Ureter (tissue), 1 donor: ENCODE measurements at regions not wholly inside any gene's neighbourhood (a gene's known extent, or its start where the extent isn't known, plus 50 kb on each side); places are given as distances from the start of the nearest gene placed in this dataset.

Source experiments
- DNase-seq: peaks from one replicate; pipeline ENCODE4 v3.0.0-alpha.2; 2020; ENCODE audit warnings: low spot score
- donor health status: DM: yes; HTN: yes; CAD: no.

DNA sequence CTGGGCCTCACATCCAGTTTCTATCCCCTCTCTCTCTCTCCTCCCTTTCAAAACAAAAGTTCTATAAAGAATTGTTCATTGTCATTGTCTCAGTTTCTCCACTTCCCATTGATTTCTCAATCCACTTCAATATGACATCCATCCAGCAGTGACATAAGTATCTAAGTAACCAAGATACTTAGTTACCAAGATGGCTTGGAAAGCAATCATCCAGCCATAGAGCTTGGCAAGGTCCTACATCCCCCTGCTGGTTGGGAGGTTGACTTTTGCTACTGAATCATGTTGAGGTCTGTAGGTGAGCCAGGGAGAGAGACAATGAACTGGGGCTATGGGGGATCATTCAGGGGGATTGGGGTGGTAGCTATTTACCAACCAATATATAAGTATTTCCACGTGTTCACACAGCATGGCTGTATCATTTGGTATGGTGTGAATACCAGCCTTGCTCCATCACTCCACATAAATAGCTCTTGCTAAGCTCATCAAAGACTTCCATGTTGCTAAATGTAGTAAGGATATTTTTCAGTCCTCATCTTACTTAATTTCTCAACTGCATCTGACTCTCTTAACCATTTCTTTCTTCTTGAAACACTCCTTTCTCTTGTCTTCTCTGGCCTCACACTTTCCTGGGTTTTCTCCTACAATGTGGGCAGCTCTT, 58.8 kb upstream of the NTRK3 start:
- DNase-seq: no peak

- no peak for DNase-seq
Observed at GRCh38 chr15:88312941-88313579, 56.5 kb upstream of the NTRK3 start.

GRCh38 chr15:88309363-88309762, 52.8 kb upstream of the NTRK3 start:
- DNase-seq: no peak

- DNase-seq: no peak
Observed at GRCh38 chr15:88307344-88307743, 50.8 kb upstream of the NTRK3 start.
